ENCODE measurements at regions not wholly inside any gene's neighbourhood (a gene's known extent, or its start where the extent isn't known, plus 50 kb on each side); places are given as distances from the start of the nearest gene placed in this dataset.
"Not testable (repeated sequence)": the region's sequence is repeated elsewhere in the genome, so short reads cannot be mapped to it uniquely, and the experiment has no call there.

DNA sequence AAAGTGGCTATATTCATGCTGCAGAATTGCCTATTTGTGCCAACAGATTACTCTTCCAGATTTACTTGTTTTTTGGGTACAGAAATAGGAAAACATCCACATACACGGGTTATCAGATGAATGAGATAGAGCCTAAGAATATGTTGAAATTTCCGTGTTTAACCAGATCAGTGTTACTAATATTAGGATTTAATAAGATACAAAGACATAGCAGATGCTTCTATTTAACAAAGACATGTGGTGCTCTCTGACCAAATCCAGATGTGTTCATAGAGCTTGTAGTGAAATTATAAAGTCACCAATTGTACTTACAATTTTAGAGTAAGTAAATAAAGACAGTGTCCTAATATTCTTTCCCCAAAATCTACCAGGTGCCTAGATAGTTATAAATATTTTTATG is 208.0 kb downstream of the CASP12 start:
- Histone ChIP-seq H3K4me3 (ENCODE audit: low read depth, low read length) (no peak overlapping the region), H3K27ac (no peak overlapping the region), H3K27me3 (replicated peaks) (no peaks in the 10 kb centered on the region), H3K36me3 (replicated peaks) (no peaks in the 10 kb centered on the region)
- DNase-seq: no peak
- in situ Hi-C loops (cut with HindIII; ENCODE audit: low pct_ligation_motif_present, low sequenced_read_pairs): no loop called here
- TF ChIP-seq, protein P1, sequence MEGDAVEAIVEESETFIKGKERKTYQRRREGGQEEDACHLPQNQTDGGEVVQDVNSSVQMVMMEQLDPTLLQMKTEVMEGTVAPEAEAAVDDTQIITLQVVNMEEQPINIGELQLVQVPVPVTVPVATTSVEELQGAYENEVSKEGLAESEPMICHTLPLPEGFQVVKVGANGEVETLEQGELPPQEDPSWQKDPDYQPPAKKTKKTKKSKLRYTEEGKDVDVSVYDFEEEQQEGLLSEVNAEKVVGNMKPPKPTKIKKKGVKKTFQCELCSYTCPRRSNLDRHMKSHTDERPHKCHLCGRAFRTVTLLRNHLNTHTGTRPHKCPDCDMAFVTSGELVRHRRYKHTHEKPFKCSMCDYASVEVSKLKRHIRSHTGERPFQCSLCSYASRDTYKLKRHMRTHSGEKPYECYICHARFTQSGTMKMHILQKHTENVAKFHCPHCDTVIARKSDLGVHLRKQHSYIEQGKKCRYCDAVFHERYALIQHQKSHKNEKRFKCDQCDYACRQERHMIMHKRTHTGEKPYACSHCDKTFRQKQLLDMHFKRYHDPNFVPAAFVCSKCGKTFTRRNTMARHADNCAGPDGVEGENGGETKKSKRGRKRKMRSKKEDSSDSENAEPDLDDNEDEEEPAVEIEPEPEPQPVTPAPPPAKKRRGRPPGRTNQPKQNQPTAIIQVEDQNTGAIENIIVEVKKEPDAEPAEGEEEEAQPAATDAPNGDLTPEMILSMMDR (IDR thresholded peaks at IDR 0.05; ENCODE audit: low read depth, low read length, missing control alignments): no peak

DNA sequence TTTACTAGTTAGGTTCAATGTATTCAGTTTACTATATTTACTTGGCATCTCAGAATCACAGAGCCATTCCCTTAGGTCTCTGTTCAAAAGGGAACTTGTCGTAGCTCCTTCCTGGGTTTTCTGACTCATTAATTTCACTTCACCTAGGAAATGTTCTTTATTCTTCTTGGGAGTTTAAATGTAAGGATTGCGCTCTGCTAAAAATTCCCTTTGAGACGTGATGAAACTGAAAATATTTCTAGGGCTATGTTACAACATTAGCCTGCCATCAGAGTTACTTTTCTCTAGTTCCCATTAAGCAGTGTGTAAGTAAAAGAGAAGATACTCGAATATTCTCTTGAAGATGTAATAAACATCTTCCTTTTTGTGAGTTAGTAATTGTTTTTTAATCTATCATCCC is 209.5 kb downstream of the CASP12 start:
- Histone ChIP-seq H3K36me3 (replicated peaks) (no peaks in the 10 kb centered on the region), H3K4me3 (ENCODE audit: low read depth, low read length) (no peak overlapping the region), H3K27me3 (replicated peaks) (no peaks in the 10 kb centered on the region), H3K27ac (no peak overlapping the region)
- TF ChIP-seq, protein P1 (IDR thresholded peaks at IDR 0.05; ENCODE audit: low read depth, low read length, missing control alignments): no peak
- no peak for DNase-seq
- in situ Hi-C loops (cut with HindIII; ENCODE audit: low pct_ligation_motif_present, low sequenced_read_pairs): no loop called here

DNA sequence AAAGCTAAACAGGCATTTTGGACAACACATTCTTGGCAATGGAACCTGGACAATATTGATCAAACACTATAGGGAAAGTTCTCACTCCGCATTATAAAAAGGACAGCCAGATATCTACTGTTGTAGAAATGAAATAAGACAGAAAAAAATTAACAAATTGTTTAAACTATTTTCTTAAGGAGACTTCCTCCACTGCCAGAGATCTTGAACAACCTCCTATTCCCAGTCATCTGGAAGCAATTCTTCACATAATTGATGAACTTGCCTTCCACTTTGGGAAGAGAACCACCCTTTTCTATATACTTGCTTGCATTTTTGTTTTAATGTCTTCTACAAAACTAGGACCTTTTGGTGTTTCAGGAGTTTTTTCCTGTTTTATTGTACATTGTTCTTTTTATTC is 216.1 kb downstream of the CASP12 start:
- H3K4me3 ChIP-seq (ENCODE audit: low read depth, low read length): no peak overlapping the region
- TF ChIP-seq, protein P1 (IDR thresholded peaks at IDR 0.05; ENCODE audit: low read depth, low read length, missing control alignments): no peak
- in situ Hi-C loops (cut with HindIII; ENCODE audit: low pct_ligation_motif_present, low sequenced_read_pairs): no loop called here

DNA sequence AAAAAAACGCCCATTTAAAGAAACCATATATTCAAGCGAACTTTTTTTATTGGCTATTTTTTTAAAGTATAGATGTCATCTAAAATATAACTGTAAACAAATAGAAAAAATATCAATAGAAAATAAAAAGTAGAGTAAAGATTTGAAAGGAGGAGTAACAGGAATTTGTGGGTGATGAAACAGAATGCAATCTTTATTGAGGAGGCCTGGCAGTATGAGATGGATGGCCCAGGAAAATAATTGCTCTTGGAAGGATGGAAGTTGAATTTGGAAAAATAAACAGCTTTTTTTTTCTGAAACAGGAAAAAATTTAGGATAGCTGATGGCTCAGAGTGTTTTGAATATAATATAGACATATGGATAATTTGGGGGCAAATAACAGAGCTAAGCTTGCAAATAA is 219.0 kb downstream of the CASP12 start:
- Histone ChIP-seq H3K27me3 (replicated peaks) (no peaks in the 10 kb centered on the region), H3K36me3 (replicated peaks) (no peaks in the 10 kb centered on the region), H3K4me3 (ENCODE audit: low read depth, low read length) (no peak overlapping the region), H3K27ac (no peak overlapping the region)
- DNase-seq: no peak
- in situ Hi-C loops (cut with HindIII; ENCODE audit: low pct_ligation_motif_present, low sequenced_read_pairs): no loop called here
- TF ChIP-seq, protein P1 (IDR thresholded peaks at IDR 0.05; ENCODE audit: low read depth, low read length, missing control alignments): no peak

More for the DNA sequence above, 216.1 kb downstream of the CASP12 start:
- Histone ChIP-seq H3K27ac (no peak overlapping the region), H3K36me3 (replicated peaks) (no peaks in the 10 kb centered on the region), H3K27me3 (replicated peaks) (no peaks in the 10 kb centered on the region)
- DNase-seq: no peak

DNA sequence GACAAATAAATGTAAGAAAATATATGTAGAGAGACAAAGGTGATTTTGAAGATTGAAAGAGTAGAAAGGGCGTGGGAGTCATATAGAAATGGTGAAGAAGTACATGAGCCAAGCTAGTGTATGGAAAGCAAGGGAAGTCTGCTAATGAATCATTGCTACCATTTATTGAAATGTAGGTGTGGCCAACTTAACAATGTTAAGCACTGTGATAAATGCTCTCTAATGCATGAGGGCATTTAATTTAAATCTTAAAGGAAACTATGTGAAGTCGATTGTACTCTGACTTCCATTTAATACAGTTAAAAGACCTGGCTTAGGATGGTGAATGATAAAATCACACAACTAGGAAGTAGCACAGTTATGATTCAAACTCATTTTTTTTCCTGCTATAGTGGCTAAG is 219.9 kb downstream of the CASP12 start:
- TF ChIP-seq, protein P1 (IDR thresholded peaks at IDR 0.05; ENCODE audit: low read depth, low read length, missing control alignments): no peak
- H3K4me3 ChIP-seq (ENCODE audit: low read depth, low read length): no peak overlapping the region
- H3K27ac ChIP-seq: no peak overlapping the region
- H3K27me3 ChIP-seq (replicated peaks): no peaks in the 10 kb centered on the region
- H3K36me3 ChIP-seq (replicated peaks): no peaks in the 10 kb centered on the region
- no peak for DNase-seq
- in situ Hi-C loops (cut with HindIII; ENCODE audit: low pct_ligation_motif_present, low sequenced_read_pairs): no loop called here

DNA sequence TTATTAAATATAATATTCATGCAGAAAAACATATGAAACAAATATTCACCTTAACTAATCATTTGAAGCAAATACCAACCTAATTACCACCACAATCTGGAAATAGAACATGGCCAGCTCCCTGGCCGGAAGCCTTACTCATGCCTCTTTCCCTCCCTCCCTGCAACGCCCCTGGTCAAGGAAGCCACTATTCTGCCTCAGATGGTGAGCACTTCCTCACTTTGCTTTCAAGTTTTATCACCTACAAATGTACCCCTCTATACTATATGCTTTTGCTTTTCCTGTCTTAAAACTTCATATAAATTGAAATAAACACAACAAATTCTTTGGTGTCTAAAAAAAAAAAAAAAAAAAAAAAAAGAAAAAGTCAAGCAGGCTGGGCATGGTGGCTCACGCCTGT is 221.2 kb downstream of the CASP12 start:
- H3K27ac ChIP-seq; H3K4me3 ChIP-seq (ENCODE audit: low read depth, low read length); in situ Hi-C loops (cut with HindIII; ENCODE audit: low pct_ligation_motif_present, low sequenced_read_pairs); H3K36me3 ChIP-seq (replicated peaks); H3K27me3 ChIP-seq (replicated peaks); DNase-seq: not testable (repeated sequence)
